ENCODE measurements at regions not wholly inside any gene's neighbourhood (a gene's known extent, or its start where the extent isn't known, plus 50 kb on each side); places are given as distances from the start of the nearest gene placed in this dataset.

DNA sequence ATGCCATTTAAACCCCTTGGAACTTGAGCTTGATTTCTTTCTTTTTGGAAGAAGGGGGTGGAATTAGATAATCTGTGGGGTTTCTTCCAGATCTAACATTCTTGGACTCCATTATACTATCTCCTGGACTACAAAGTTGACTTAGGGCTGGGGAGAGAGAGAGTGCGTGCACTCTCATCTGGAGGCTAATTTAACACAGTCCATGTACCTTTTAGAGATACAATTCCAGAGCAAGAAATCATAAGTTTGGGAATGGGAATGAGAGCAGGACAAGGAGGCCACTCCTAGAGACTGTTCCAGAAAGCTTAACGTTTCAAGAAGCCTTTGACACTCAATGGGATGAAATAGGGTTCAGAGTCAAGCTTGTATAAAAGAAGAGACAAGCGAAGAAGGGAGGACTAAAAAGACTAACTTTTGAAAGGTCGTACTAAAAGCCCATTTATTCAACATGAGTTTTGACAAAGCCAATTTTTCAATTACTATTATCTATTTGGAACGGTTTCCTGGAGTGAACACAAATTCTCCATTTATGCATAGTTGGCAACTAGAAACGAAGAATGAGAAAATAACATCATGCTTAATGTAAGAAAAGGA, 83.4 kb downstream of the ACTL7B start:
- dilution Hi-C loops (cut with HindIII; ENCODE audit: low sequenced_read_pairs, unreplicated experiment) = no loop called here
- H2BK20ac ChIP-seq (ENCODE audit: low read depth, low read length) = no peak overlapping the region
- H2AK9ac ChIP-seq (replicated peaks; ENCODE audit: low read depth, low read length, poor library complexity) = no peak overlapping the region
- no peak overlapping the region for H4K5ac ChIP-seq (ENCODE audit: low read depth, low read length)
- CTCF ChIA-PET = interaction anchor here (0.6 to 1.0 kb wide), 2 partner anchors 11 to 13 kb away, joined by 3 read pairs; no protein-coding TSS in a partner anchor
- H3K4ac ChIP-seq (ENCODE audit: low read depth, low read length) = no peak overlapping the region
- DNase-seq (no peak), ATAC-seq (ENCODE audit: low read depth) (no peak)
- H3K56ac ChIP-seq (ENCODE audit: extremely low read depth, insufficient read depth, low read length) = no peak overlapping the region
- no peaks in the 10 kb centered on the region for H4K20me1 ChIP-seq (ENCODE audit: insufficient read depth, low read length)
- no peaks in the 10 kb centered on the region for H3K4me1 ChIP-seq (ENCODE audit: control insufficient read depth, insufficient read depth, low read length)
- no peak overlapping the region for H2BK120ac ChIP-seq (ENCODE audit: low read depth, low read length)
- no peaks in the 10 kb centered on the region for H3K79me1 ChIP-seq (ENCODE audit: low read depth in 1 of 2, low read length in 2 of 2)
- no peak overlapping the region for H4K8ac ChIP-seq (ENCODE audit: low read depth in 2 of 2, low read length in 2 of 2)
- peaks cover 2% of the 10 kb centered on the region; the same call in 1 of the 2 replicates for H3K9me3 ChIP-seq (ENCODE audit: control insufficient read depth, insufficient read depth, low read length)
- no peak overlapping the region for H3K14ac ChIP-seq (replicated peaks; ENCODE audit: low read depth, low read length)
- no CpG with 5 or more reads among the region's 6 CpGs for WGBS, 2 experiments (ENCODE audit: extremely low coverage in 2 of 2, insufficient read length in 1 of 2)
- no peak overlapping the region for H3K4me2 ChIP-seq (ENCODE audit: low read depth, low read length)
- no peak overlapping the region for H3K27ac ChIP-seq (ENCODE audit: insufficient read depth, low read length)
- intact Hi-C loops (cut with micrococcal nuclease) = no loop called here
- H2AK5ac ChIP-seq (ENCODE audit: low read depth, low read length) = no peak overlapping the region
- POLR2A ChIA-PET (ENCODE audit: unreplicated experiment) = no interaction called here
- no peak overlapping the region for H2BK15ac ChIP-seq (ENCODE audit: low read depth, low read length)
- no peak overlapping the region for H2BK5ac ChIP-seq (ENCODE audit: low read depth, low read length, poor library complexity, severe bottlenecking)
- H3K23ac ChIP-seq (ENCODE audit: low read depth, low read length) = no peak overlapping the region
- H3K36me3 ChIP-seq (ENCODE audit: control insufficient read depth, insufficient read depth, low read length) = no peaks in the 10 kb centered on the region
- H3K9ac ChIP-seq (ENCODE audit: low read depth, low read length) = no peak overlapping the region
- H2AFZ ChIP-seq (replicated peaks; ENCODE audit: low read length, poor library complexity) = no peak overlapping the region
- no peaks in the 10 kb centered on the region for H3K9me1 ChIP-seq (ENCODE audit: insufficient read depth, low read length)
- no peak overlapping the region for H3K4me3 ChIP-seq (ENCODE audit: insufficient read depth, low read depth, low read length)
- H3K18ac ChIP-seq (ENCODE audit: low read depth, low read length) = no peak overlapping the region
- H3K27me3 ChIP-seq (ENCODE audit: control insufficient read depth, insufficient read depth, low read length) = peaks cover 7% of the 10 kb centered on the region
- no TSS peak for BruUV-seq (replicated peaks)
- in situ Hi-C loops (cut with MboI; ENCODE audit: low sequenced_read_pairs) = loop anchor here (25.0 kb wide), 1 partner anchor 1635 kb away; no protein-coding TSS in a partner anchor
- TF ChIP-seq, protein P1, sequence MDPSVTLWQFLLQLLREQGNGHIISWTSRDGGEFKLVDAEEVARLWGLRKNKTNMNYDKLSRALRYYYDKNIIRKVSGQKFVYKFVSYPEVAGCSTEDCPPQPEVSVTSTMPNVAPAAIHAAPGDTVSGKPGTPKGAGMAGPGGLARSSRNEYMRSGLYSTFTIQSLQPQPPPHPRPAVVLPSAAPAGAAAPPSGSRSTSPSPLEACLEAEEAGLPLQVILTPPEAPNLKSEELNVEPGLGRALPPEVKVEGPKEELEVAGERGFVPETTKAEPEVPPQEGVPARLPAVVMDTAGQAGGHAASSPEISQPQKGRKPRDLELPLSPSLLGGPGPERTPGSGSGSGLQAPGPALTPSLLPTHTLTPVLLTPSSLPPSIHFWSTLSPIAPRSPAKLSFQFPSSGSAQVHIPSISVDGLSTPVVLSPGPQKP (IDR thresholded peaks at IDR 0.05; ENCODE audit: borderline replicate concordance, low read depth, low read length) = no peak
- no peak for TF ChIP-seq CEBPB (IDR thresholded peaks at IDR 0.05; ENCODE audit: low read depth, low read length)
- TF ChIP-seq MAZ (IDR thresholded peaks at IDR 0.05; ENCODE audit: borderline replicate concordance, low read depth, low read length) = no peak
- no peak for TF ChIP-seq NFE2L2 (IDR thresholded peaks at IDR 0.05; ENCODE audit: low read depth, low read length)
- no peak overlapping the region for H4K91ac ChIP-seq (ENCODE audit: insufficient read depth, low read depth, low read length)
